MM.1S (cell line): ENCODE measurements at regions not wholly inside any gene's neighbourhood (a gene's known extent, or its start where the extent isn't known, plus 50 kb on each side); places are given as distances from the start of the nearest gene placed in this dataset.

Experiments
- DNase-seq: peaks from one replicate; pipeline ENCODE4 v3.0.0-alpha.2; 2015
- H2AFZ ChIP-seq: fragments of 300-600 bp; sonication (generic); 2 replicates; pipeline ENCODE4 v1.6.0; 2016; ENCODE audit warnings: antibody characterized with exemption, low read length
- H3F3A ChIP-seq: fragments of 300-600 bp; sonication (generic); 2 replicates; pipeline ENCODE4 v1.6.1; 2016; ENCODE audit warnings: mild to moderate bottlenecking, antibody characterized with exemption, low read length, moderate library complexity, mixed read lengths; ENCODE audit not compliant: insufficient read depth
- H3K27ac ChIP-seq: fragments of 300-600 bp; sonication (generic); 2 replicates; pipeline ENCODE4 v1.5.1; 2016; ENCODE audit warnings: mild to moderate bottlenecking, low read length
- H3K27me3 ChIP-seq: fragments of 300-600 bp; sonication (generic); replicated peaks from 2 replicates; pipeline ENCODE4 v1.6.0; 2016; ENCODE audit warnings: low read length; ENCODE audit not compliant: insufficient read depth
- H3K36me3 ChIP-seq: fragments of 300-600 bp; sonication (generic); replicated peaks from 2 replicates; pipeline ENCODE4 v1.6.1; 2016; ENCODE audit warnings: mild to moderate bottlenecking, low read length, mixed read lengths; ENCODE audit not compliant: insufficient read depth
- H3K4me1 ChIP-seq: fragments of 300-600 bp; sonication (generic); 2 replicates; pipeline ENCODE4 v1.6.1; 2016; ENCODE audit warnings: low read length, mixed read lengths
- H3K4me2 ChIP-seq: fragments of 300-600 bp; sonication (generic); 2 replicates; pipeline ENCODE4 v1.6.0; 2016; ENCODE audit warnings: low read depth, low read length
- H3K4me3 ChIP-seq: fragments of 300-600 bp; sonication (generic); 2 replicates; pipeline ENCODE4 v1.5.1; 2016; ENCODE audit warnings: low read length, mixed read lengths
- H3K79me2 ChIP-seq: fragments of 300-600 bp; sonication (generic); 2 replicates; pipeline ENCODE4 v1.6.1; 2016; ENCODE audit warnings: mixed run types, low read length, mixed read lengths
- H3K9ac ChIP-seq: fragments of 300-600 bp; sonication (generic); 2 replicates; pipeline ENCODE4 v1.6.1; 2016; ENCODE audit warnings: low read length, mixed read lengths
- H3K9me2 ChIP-seq: fragments of 300-600 bp; sonication (generic); replicated peaks from 2 replicates; pipeline ENCODE4 v1.6.1; 2016; ENCODE audit warnings: mild to moderate bottlenecking, low read length, mixed read lengths; ENCODE audit not compliant: insufficient read depth
- H3K9me3 ChIP-seq: fragments of 300-600 bp; sonication (generic); replicated peaks from 2 replicates; pipeline ENCODE4 v1.6.1; 2016; ENCODE audit warnings: mild to moderate bottlenecking, low read length, mixed read lengths; ENCODE audit not compliant: insufficient read depth
- H4K20me1 ChIP-seq: fragments of 300-600 bp; sonication (generic); 2 replicates; pipeline ENCODE4 v1.6.1; 2016; ENCODE audit warnings: mild to moderate bottlenecking, low read length, moderate library complexity, mixed read lengths; ENCODE audit not compliant: insufficient read depth
- CTCF ChIP-seq: fragments of 300-600 bp; sonication (generic); IDR thresholded peaks from 2 replicates; pipeline ENCODE4 v1.5.1; 2016; ENCODE audit warnings: antibody characterized with exemption, low read length, mixed read lengths
- EZH2 ChIP-seq: fragments of 300-600 bp; sonication (generic); optimal IDR thresholded peaks from 2 replicates; pipeline ENCODE3; 2017; ENCODE audit warnings: low read depth, mild to moderate bottlenecking, antibody characterized with exemption, low read length, mixed read lengths
- EZH2phosphoT487 ChIP-seq: fragments of 300-600 bp; sonication (generic); IDR thresholded peaks from 2 replicates; pipeline ENCODE4 v1.6.1; 2018; ENCODE audit warnings: antibody characterized with exemption, low read length

DNA sequence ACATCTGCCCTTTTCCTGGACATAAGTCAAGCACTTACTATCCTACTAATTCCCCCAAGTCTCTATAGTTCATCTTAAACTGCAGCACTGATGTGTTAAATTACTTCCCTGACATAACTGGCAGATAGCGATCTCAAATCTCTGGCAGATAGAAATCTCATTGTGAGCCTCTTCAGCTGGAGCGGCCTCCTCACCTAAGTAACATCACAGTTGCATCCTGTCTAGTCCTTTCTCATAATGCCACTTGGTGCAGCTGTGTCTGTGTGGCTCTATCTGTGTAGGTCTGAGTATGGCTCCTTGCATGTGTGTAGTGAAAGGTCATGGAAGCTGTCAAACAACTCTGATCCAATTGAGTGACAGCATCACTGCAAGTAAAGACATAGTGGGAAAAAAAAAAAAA, 53.6 kb upstream of the FST start:
- Histone ChIP-seq H3K4me2 (no peak overlapping the region), H2AFZ (no peak overlapping the region), H3K79me2 (no peaks in the 10 kb centered on the region), H3K9me3 (no peaks in the 10 kb centered on the region), H3K9me2 (no peaks in the 10 kb centered on the region), H3K27ac (no peak overlapping the region), H4K20me1 (no peaks in the 10 kb centered on the region), H3F3A (no peaks in the 10 kb centered on the region), H3K36me3 (no peaks in the 10 kb centered on the region), H3K4me1 (no peaks in the 10 kb centered on the region), H3K9ac (no peak overlapping the region), H3K27me3 (no peaks in the 10 kb centered on the region), H3K4me3 (no peak overlapping the region)
- no peak for DNase-seq
- TF ChIP-seq CTCF (no peak), EZH2phosphoT487 (no peak), EZH2 (no peak)

DNA sequence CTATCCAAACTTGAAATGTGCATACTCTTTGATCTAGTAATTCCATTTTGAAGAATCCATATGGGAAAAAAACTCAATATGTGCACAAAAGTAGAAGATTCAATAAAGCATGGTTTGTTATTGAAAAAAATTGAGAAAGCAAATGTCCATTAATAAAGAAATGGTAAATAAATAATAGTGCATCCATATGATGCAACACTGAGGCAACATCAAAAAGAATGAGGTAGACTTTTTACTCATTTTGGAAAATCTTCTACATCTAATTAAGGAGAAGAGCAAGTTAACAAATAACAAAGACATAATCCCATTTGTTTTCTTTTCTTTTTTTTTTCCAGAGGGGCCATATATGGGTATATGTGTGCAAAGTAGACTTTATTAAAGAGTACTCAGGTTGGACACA, 52.5 kb upstream of the FST start:
- no peaks in the 10 kb centered on the region for H4K20me1 ChIP-seq
- H3K9me3 ChIP-seq, result no peaks in the 10 kb centered on the region
- H3K27me3 ChIP-seq, result no peaks in the 10 kb centered on the region
- DNase-seq, result no peak
- no peaks in the 10 kb centered on the region for H3K36me3 ChIP-seq
- H3K4me3 ChIP-seq, result no peak overlapping the region
- H3F3A ChIP-seq, result no peaks in the 10 kb centered on the region
- H2AFZ ChIP-seq, result no peak overlapping the region
- no peak overlapping the region for H3K4me2 ChIP-seq
- H3K27ac ChIP-seq, result no peak overlapping the region
- H3K79me2 ChIP-seq, result no peaks in the 10 kb centered on the region
- H3K9ac ChIP-seq, result no peak overlapping the region
- H3K4me1 ChIP-seq, result no peaks in the 10 kb centered on the region
- H3K9me2 ChIP-seq, result no peaks in the 10 kb centered on the region
- no peak for TF ChIP-seq CTCF
- TF ChIP-seq EZH2phosphoT487, result no peak
- no peak for TF ChIP-seq EZH2

- TF ChIP-seq CTCF (no peak), EZH2phosphoT487 (no peak), EZH2 (no peak)
- no peaks in the 10 kb centered on the region for H3K4me1 ChIP-seq
- no peak overlapping the region for H3K4me3 ChIP-seq
- DNase-seq, result no peak
- H3K9me2 ChIP-seq, result no peaks in the 10 kb centered on the region
- H3K27ac ChIP-seq, result no peak overlapping the region
- H3K9ac ChIP-seq, result no peak overlapping the region
- H3K9me3 ChIP-seq, result no peaks in the 10 kb centered on the region
- H3K27me3 ChIP-seq, result no peaks in the 10 kb centered on the region
- H3K4me2 ChIP-seq, result no peak overlapping the region
- H3K79me2 ChIP-seq, result no peaks in the 10 kb centered on the region
- no peaks in the 10 kb centered on the region for H4K20me1 ChIP-seq
- no peak overlapping the region for H2AFZ ChIP-seq
- no peaks in the 10 kb centered on the region for H3K36me3 ChIP-seq
- H3F3A ChIP-seq, result no peaks in the 10 kb centered on the region
These were observed 50.7 kb upstream of the FST start for GRCh38 chr5:53429706-53430105.
